ENCODE measurements at regions not wholly inside any gene's neighbourhood (a gene's known extent, or its start where the extent isn't known, plus 50 kb on each side); places are given as distances from the start of the nearest gene placed in this dataset.
A peak's percentile ranks its signal among the peaks of the same experiment; 100 is the strongest.

GRCh38 chr10:117929327-117930067 is 117.2 kb downstream of the RAB11FIP2 start:
- H3K4ac ChIP-seq (replicated peaks; ENCODE audit: insufficient read length, low read depth, low read length) = no peak overlapping the region
- H2AFZ ChIP-seq (ENCODE audit: low read length) = 0 out of 2 replicates have a peak overlapping the region, but pooled peaks have one; percentile 6
- H3K36me3 ChIP-seq (ENCODE audit: control insufficient read depth in 2 of 4, insufficient read depth in 4 of 4, low read length in 3 of 4) = no peaks in the 10 kb centered on the region
- H2BK5ac ChIP-seq (ENCODE audit: low read depth, low read length) = no peak overlapping the region
- no peak overlapping the region for H2BK120ac ChIP-seq (replicated peaks; ENCODE audit: low read depth, low read length)
- H3K18ac ChIP-seq (ENCODE audit: extremely low read depth, low read length) = no peak overlapping the region
- no peaks in the 10 kb centered on the region for H3K27me3 ChIP-seq (replicated peaks in 1 of 4; ENCODE audit: control insufficient read depth in 3 of 4, extremely low read depth in 1 of 4, insufficient read depth in 3 of 4, low read length in 3 of 4)
- no peak overlapping the region for H3K27ac ChIP-seq (ENCODE audit: low read depth, low read length)
- H3K4me1 ChIP-seq (replicated peaks in 1 of 4; ENCODE audit: control insufficient read depth in 3 of 4, insufficient read depth in 4 of 4, low read length in 3 of 4) = peaks cover 2 to 7% (median 5%) of the 10 kb centered on the region in 4 experiments; a peak in 5 of 7 replicates
- no peak for DNase-seq (ENCODE audit: low read depth in 1 of 2, low spot score in 2 of 2)
- no peaks in the 10 kb centered on the region for H3K79me1 ChIP-seq (ENCODE audit: low read depth, low read length)
- H2BK15ac ChIP-seq (ENCODE audit: low read length) = no peak overlapping the region
- H4K5ac ChIP-seq (ENCODE audit: insufficient read length, low read depth, low read length) = no peak overlapping the region
- ChIA-PET POLR2A (ENCODE audit: partially characterized antibody) (interaction anchor here (0.7 kb wide), 1 partner anchor 52 kb away, joined by 3 read pairs; no protein-coding TSS in a partner anchor), CTCF (ENCODE audit: partially characterized antibody) (interaction anchor here (1.1 to 1.5 kb wide), 2 partner anchors 11 to 433 kb away, joined by 3 read pairs; no protein-coding TSS in a partner anchor)
- no peak overlapping the region for H4K8ac ChIP-seq (ENCODE audit: extremely low read depth, insufficient read depth, low read length)
- 61% methylated on average over 9 of the region's 9 CpGs; no CpG with 5 or more reads in 1 of the 2 experiments for WGBS, 2 experiments (ENCODE audit: extremely low coverage in 1 of 2, insufficient coverage in 1 of 2, insufficient read length in 1 of 2, insufficient replicate concordance in 2 of 2, low coverage in 1 of 2, low lambda C conversion rate in 2 of 2, missing lambda C conversion rate in 1 of 2)
- peak overlapping the region in 1 of 2 experiments; percentile 34; a peak in 1 of 4 replicates for H3K4me2 ChIP-seq (ENCODE audit: insufficient read depth in 1 of 2, low read depth in 2 of 2, low read length in 2 of 2)
- H3K9ac ChIP-seq (replicated peaks in 1 of 4; ENCODE audit: extremely low read depth in 1 of 4, low read depth in 3 of 4, low read length in 3 of 4) = no peak overlapping the region
- no peak overlapping the region for H3K23ac ChIP-seq (ENCODE audit: insufficient read length)
- H2AK5ac ChIP-seq (ENCODE audit: low read depth, low read length) = no peak overlapping the region
- H3K14ac ChIP-seq (ENCODE audit: insufficient read length) = no peak overlapping the region
- H2BK20ac ChIP-seq (ENCODE audit: low read length) = no peak overlapping the region
- no peak overlapping the region for H4K91ac ChIP-seq (replicated peaks; ENCODE audit: insufficient read length, low read length)
- H2BK12ac ChIP-seq (ENCODE audit: low read depth, low read length) = no peak overlapping the region; the same call in 1 of the 2 replicates
- H4K20me1 ChIP-seq (replicated peaks in 1 of 2; ENCODE audit: control insufficient read depth in 1 of 2, insufficient read depth in 2 of 2, low read length in 2 of 2) = no peaks in the 10 kb centered on the region
- no peaks in the 10 kb centered on the region; a peak in 1 of 4 replicates for H3K79me2 ChIP-seq (ENCODE audit: control insufficient read depth in 1 of 2, insufficient read depth in 2 of 2, low read length in 2 of 2)
- peak overlapping the region in 2 of 4 experiments; percentile 10 to 11; a peak in 2 of 8 replicates for H3K4me3 ChIP-seq (ENCODE audit: extremely low read depth in 1 of 4, insufficient read depth in 2 of 4, low read depth in 3 of 4, low read length in 4 of 4)
- peaks cover 2% of the 10 kb centered on the region; the same call in 1 of the 2 replicates for H3K23me2 ChIP-seq (ENCODE audit: low read depth, low read length)
- FAIRE-seq = no peak
- H3K9me3 ChIP-seq (ENCODE audit: insufficient read depth in 2 of 2, low read depth in 1 of 2, low read length in 1 of 2) = peaks cover 2 to 5% of the 10 kb centered on the region in 2 experiments; a peak in 1 of 4 replicates
- no peak overlapping the region for H3K56ac ChIP-seq (replicated peaks; ENCODE audit: insufficient read length, low read depth, low read length)
- no peak for TF ChIP-seq GTF2F1 (IDR thresholded peaks at IDR 0.05; ENCODE audit: borderline replicate concordance, low read depth, low read length)
- no peak for TF ChIP-seq CHD1 (IDR thresholded peaks at IDR 0.05; ENCODE audit: low read depth, low read length)
- TF ChIP-seq HDAC6 (IDR thresholded peaks at IDR 0.05; ENCODE audit: low read depth, low read length) = no peak
- TF ChIP-seq KDM5A (IDR thresholded peaks at IDR 0.05; ENCODE audit: low read length) = no peak
- TF ChIP-seq EP300 (IDR thresholded peaks at IDR 0.05; ENCODE audit: borderline replicate concordance in 1 of 2, low read depth in 2 of 2, low read length in 2 of 2) = no peak
- no peak for TF ChIP-seq MAX (IDR thresholded peaks at IDR 0.05)
- TF ChIP-seq HDAC2 (IDR thresholded peaks at IDR 0.05; ENCODE audit: borderline replicate concordance in 1 of 2, low read depth in 2 of 2, low read length in 2 of 2) = no peak
- TF ChIP-seq SIN3A (conservative IDR thresholded peaks at IDR 0.05 in 1 of 2, IDR thresholded peaks at IDR 0.05 in 1 of 2; ENCODE audit: low read depth in 1 of 2, low read length in 2 of 2) = no peak

All from H1 (cell line).